CD4-positive, alpha-beta T cell treated with Interleukin-1 beta for 1 hour (primary cell): ENCODE measurements at regions not wholly inside any gene's neighbourhood (a gene's known extent, or its start where the extent isn't known, plus 50 kb on each side); places are given as distances from the start of the nearest gene placed in this dataset.

Experiments
- DNase-seq, 2 donors: peaks; one replicate each; pipeline ENCODE4 v3.0.0-alpha.2; 2020 to 2022

GRCh38 chr6:126608681-126609080, 268.8 kb downstream of the CENPW start:
- DNase-seq = no peak

DNA sequence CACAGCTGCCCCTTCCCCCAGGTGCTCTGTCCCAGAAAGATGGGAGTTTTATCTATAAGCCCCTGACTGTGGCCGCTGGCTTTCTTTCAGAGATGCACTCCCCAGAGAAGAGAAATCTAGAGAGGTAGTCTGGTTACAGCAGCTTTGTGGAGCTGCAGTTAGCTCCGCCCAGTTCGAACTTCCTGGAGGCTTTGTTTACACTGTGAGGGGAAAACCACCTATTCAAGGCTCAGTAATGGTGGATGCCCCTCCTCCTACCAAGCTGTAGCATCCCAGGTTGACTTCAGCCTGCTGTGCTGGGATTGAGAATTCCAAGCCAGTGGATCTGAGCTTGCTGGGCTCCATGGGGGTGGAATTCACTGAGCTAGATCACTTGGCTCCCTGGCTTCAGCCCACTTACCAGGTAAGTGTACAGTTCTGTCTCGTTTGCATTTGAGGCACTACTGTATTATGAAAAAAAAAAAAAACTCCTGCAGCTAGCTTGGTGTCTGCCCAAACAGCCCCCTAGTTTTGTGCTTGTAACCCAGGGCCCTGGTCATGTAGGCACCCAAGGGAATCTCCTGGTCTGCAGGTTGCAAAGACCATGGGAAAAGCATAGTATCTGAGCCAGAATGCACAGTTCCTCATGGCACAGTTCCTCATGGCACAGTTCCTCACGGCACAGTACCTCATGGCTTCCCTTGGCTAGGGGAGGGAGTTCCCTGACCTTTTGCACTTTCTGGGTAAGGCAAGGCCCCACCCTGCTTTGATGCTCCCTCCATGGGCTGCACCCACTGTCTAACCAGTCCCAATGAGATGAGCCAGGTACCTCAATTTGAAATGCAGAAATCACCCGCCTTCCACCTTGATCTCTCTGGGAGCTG, 275.0 kb downstream of the CENPW start:
- DNase-seq = no peak

DNA sequence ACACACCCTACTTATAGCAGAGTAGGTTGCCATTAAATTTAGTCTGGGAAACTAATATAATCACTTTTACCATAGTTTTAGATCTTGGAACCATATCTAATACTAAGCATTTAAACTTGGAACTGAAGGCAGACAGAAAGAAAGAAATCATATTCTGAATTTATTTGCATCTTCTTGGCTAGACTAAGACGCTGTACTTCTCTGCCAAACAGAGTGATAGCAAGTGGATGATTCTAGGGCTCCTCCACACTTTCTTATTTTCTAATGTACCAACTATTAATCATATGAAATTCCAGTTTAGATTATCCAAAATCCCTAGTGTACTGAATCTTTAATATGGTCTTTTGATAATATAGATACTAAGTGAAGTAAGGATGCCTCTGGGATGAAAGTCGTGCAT, 277.0 kb downstream of the CENPW start:
- no peak for DNase-seq

GRCh38 chr6:126618639-126619343, 278.9 kb downstream of the CENPW start:
- no peak for DNase-seq

DNA sequence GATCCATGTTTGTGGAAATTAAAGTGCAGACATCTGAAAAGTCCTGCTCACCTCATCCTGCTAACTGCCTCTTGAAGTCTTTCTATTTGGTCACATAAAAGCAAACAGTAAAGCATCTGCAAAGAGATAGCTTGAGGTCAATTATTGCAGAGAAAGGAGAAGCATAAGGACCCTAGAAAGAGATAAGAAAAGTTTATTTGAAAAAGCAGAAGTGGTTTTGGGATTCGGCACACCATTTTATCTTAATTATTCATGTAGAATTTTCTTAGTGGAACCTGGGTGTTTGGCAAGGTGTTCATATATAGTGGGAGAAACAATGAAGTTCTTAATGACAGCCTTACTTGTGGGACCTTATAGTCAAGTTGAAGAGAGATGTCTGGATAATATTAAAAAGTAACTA, 280.8 kb downstream of the CENPW start:
- DNase-seq = no peak

- DNase-seq = no peak
Observed at GRCh38 chr6:126625019-126625418, 285.1 kb downstream of the CENPW start.

DNA sequence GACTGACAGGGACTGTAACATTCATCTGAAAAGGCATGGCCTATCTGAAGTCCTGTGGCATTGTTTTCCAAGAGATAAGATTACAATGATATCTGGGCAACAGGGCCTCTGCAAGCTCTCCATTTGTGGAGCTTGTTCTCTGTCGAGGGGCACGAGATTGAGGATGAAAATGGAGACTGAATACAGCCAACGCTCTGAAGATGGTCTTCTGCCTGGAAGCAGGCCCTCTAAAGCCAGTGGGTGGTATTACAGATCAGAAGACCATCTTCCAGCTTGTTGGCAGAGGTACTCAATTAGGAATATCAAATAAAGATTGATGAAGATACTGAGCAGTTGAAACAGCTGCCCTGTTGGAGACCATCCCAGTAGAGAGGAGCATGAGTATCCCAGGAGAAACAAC, 288.2 kb downstream of the CENPW start:
- no peak for DNase-seq

GRCh38 chr6:126631363-126631762, 291.4 kb downstream of the CENPW start:
- no peak for DNase-seq

DNA sequence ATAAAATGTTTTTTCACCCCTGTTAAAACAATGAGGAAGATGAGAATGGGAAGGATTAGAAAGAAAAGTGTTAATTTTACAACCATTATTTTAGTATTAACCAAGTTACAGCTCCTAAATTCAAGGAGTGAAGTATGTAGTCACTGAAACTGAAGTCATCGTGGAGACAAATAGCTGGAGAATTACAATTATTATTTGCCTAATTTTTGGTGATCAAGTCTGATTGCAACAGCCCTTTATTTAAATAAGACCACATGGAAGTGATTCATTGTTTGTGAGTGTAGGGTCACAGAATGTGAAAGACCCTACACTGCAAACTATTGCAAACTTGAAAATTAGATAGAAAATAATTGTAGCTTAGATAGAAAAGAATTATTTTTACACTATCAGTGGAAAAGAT, 292.4 kb downstream of the CENPW start:
- no peak for DNase-seq

- no peak for DNase-seq
Observed at GRCh38 chr6:126633373-126633772, 293.5 kb downstream of the CENPW start.

- DNase-seq = no peak
Observed at GRCh38 chr6:126640356-126640755, 300.4 kb downstream of the CENPW start.

- DNase-seq = no peak
Observed at GRCh38 chr6:126640921-126641320, 301.0 kb downstream of the CENPW start.

GRCh38 chr6:126641641-126642040, 301.7 kb downstream of the CENPW start:
- no peak for DNase-seq

- no peak for DNase-seq
Observed at GRCh38 chr6:126643352-126643751, 303.4 kb downstream of the CENPW start.

GRCh38 chr6:126650931-126651330, 311.0 kb downstream of the CENPW start:
- no peak for DNase-seq

DNA sequence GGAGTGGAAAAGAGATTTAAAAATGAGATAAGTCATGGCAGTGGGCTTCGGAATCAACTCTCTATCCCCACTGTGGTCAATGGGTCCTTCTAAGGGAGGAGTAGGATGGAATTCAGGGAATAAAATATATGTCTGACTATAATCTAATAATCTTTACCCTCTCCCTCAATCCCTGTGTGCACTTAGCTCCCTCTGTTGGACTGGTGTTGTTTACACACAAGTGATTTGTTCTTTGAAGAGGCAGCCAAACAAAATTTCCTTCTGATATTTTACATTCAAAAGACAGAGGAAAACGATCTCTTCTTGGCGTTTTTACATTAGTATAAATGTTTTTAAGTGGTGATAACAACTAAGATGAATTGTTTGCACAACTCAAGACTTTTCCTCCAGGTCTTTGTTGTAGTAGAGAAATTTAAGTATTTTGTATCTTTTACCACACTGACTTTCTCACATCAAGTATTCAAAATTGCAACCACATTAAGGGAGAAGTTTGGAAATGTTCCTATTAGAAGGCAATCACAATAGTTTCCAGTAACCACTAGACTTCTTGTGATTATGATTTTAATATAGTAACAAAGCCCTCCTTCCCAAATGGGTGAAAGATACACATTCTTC, 317.8 kb downstream of the CENPW start:
- DNase-seq = no peak

GRCh38 chr6:126660376-126660775, 320.5 kb downstream of the CENPW start:
- DNase-seq = no peak

DNA sequence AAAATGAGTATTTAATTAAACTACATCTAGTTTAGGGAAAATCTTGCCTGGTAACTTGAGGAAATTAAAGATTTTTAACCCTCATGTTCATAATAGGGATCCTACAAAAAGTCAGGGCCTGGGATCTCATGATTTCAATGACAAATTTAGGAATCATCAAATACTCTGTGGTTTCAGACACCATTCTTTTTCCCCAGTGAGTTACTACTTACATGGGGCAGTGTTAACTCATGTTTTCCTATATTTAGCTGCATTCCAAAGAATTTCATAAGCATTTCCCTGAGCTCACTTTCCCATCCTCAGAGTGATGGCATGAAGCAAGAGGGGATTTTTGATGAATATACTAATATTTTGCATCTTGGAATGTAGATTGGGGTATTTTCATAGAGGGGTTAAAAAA, 321.7 kb downstream of the CENPW start:
- no peak for DNase-seq

DNA sequence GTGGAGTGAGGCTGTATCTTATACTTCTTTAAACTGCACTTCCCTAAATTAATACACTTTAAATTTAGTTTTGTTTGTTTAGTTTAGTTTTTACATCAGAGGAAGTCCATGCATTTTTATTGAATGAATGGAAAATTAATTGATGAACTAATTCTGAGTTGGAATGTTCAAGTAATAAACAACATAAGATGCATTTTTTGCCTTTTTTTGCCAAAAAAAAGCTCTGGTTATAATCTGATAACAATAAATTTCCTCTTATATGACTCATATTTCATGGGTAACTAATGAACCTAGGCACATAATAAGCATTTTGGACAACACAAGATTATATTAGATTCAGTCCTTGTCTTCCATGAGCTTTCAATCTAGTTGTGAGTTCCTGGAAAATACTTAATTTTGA, 323.1 kb downstream of the CENPW start:
- no peak for DNase-seq

GRCh38 chr6:126664271-126664670, 324.4 kb downstream of the CENPW start:
- DNase-seq = no peak

DNA sequence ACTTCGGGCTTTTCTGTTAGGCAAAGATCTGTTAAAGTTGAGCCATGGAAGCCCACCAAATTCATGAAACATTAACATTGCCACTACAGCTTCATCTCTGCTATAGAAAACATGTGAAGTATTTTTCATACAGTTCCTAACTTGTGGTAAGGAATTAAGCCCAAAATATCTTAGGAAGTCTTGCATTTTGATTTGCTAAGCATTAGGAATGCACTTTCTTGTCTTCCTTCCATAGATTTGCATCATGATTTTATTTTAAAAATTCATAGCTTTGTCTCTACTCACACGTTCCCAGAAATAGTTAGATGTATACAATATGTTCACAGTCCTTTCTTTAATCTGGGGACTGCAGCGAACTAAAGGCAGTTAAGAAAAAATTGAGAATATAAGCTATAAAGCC, 325.6 kb downstream of the CENPW start:
- DNase-seq = no peak

GRCh38 chr6:126667071-126667470, 327.2 kb downstream of the CENPW start:
- no peak for DNase-seq

DNA sequence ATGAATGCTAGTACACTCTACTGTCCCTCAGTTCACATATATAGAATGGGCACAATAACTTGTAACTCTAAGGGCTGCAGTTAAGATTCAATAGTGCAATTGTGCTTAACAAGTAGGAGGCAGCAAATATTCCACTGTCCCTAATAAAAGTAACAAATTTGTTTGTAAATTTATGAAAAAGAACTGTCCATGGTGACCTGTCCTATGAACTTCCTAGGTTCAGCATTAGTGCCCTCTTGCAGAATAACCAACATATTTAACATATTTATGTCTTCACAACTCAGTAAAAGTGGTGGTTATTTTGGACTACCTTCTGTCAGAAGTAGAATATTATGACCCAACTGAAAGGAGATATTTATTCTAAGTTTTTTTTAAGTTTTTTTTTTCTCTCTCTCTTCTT, 327.8 kb downstream of the CENPW start:
- DNase-seq = no peak

GRCh38 chr6:126672649-126673048, 332.7 kb downstream of the CENPW start:
- DNase-seq = no peak
